Type B pancreatic cell (in vitro differentiated cells): ENCODE measurements at regions not wholly inside any gene's neighbourhood (a gene's known extent, or its start where the extent isn't known, plus 50 kb on each side); places are given as distances from the start of the nearest gene placed in this dataset.

Source experiments
- DNase-seq: peaks from one replicate; pipeline ENCODE4 v3.0.0; 2021; ENCODE audit warnings: mixed read lengths; ENCODE audit not compliant: unreplicated experiment; ENCODE audit errors: extremely low spot score
- H3K27ac Mint-ChIP-seq: 2 replicates; pipeline ENCODE4 v1.8.0; 2021; ENCODE audit warnings: mild to moderate bottlenecking, mixed read lengths
- H3K27me3 Mint-ChIP-seq: 2 replicates; pipeline ENCODE4 v1.8.0; 2021; ENCODE audit warnings: mixed read lengths
- H3K36me3 Mint-ChIP-seq: 2 replicates; pipeline ENCODE4 v1.8.0; 2021; ENCODE audit warnings: mixed read lengths
- H3K4me1 Mint-ChIP-seq: one replicate; pipeline ENCODE4 v1.8.0; 2021; ENCODE audit warnings: mixed read lengths; ENCODE audit not compliant: unreplicated experiment
- H3K4me3 Mint-ChIP-seq: 2 replicates; pipeline ENCODE4 v1.8.0; 2021; ENCODE audit warnings: mild to moderate bottlenecking, mixed read lengths
- H3K9me3 Mint-ChIP-seq: 2 replicates; pipeline ENCODE4 v1.8.0; 2021; ENCODE audit warnings: mixed read lengths
- TF ChIP-seq, protein P1 (sequence below): fragments of 200-600 bp; sonication (generic); conservative IDR thresholded peaks from 2 replicates; pipeline ENCODE4 v1.5.0; 2021; ENCODE audit warnings: antibody characterized with exemption, mild to moderate bottlenecking

- H3K27ac Mint-ChIP-seq = no peak overlapping the region
- TF ChIP-seq, protein P1, sequence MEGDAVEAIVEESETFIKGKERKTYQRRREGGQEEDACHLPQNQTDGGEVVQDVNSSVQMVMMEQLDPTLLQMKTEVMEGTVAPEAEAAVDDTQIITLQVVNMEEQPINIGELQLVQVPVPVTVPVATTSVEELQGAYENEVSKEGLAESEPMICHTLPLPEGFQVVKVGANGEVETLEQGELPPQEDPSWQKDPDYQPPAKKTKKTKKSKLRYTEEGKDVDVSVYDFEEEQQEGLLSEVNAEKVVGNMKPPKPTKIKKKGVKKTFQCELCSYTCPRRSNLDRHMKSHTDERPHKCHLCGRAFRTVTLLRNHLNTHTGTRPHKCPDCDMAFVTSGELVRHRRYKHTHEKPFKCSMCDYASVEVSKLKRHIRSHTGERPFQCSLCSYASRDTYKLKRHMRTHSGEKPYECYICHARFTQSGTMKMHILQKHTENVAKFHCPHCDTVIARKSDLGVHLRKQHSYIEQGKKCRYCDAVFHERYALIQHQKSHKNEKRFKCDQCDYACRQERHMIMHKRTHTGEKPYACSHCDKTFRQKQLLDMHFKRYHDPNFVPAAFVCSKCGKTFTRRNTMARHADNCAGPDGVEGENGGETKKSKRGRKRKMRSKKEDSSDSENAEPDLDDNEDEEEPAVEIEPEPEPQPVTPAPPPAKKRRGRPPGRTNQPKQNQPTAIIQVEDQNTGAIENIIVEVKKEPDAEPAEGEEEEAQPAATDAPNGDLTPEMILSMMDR = no peak
- no peaks in the 10 kb centered on the region for H3K9me3 Mint-ChIP-seq
- no peak for DNase-seq
- H3K4me1 Mint-ChIP-seq = peaks cover 8% of the 10 kb centered on the region
- peaks cover 6% of the 10 kb centered on the region for H3K27me3 Mint-ChIP-seq
- H3K36me3 Mint-ChIP-seq = no peaks in the 10 kb centered on the region
- H3K4me3 Mint-ChIP-seq = no peak overlapping the region
Measured at GRCh38 chr3:153320585-153321128, 158.6 kb downstream of the RAP2B start.

DNA sequence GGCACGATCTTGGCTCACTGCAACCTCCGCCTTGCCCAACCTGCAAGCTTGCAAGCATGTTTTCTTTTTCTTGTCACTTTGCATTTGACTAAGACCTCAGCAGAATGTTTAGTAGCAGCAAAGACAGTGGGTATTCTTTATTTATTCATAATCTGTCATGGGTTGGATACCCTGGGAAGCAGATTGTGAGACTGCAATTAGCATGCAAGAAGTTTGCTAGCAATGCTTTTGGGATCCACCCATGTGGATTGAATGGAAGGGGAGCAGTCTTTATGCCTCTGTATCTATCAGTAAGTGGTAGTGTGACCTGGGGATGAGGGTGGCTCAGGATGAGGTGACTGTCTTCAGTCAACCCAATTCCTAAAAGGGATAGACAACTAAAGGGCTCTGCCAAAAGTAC lies 166.7 kb downstream of the RAP2B start:
- Mint-ChIP-seq H3K4me1 (no peaks in the 10 kb centered on the region), H3K27me3 (peaks cover 3% of the 10 kb centered on the region), H3K36me3 (no peaks in the 10 kb centered on the region), H3K27ac (no peak overlapping the region), H3K4me3 (no peak overlapping the region), H3K9me3 (no peaks in the 10 kb centered on the region)
- no peak for DNase-seq
- TF ChIP-seq, protein P1 = no peak

DNA sequence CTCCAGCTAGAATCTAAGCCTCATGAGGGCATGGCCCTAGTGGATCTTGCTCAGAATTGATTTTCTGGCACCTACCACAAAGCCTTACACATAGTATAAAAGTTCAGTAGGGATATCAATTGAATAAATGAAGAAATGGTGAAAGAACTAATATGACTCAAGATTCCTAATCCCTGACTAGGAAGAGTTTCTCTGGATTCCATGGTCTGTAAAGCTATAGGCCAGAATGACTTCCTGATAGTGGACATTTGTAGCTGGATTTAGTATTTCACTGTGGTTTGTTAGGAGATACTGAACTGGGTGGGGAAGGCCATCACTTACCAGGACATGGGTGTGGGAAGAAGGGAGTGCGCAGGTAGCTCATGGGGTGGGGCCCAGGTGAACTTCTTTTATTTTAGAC lies 168.9 kb downstream of the RAP2B start:
- no peaks in the 10 kb centered on the region for H3K4me1 Mint-ChIP-seq
- H3K9me3 Mint-ChIP-seq = no peaks in the 10 kb centered on the region
- H3K27me3 Mint-ChIP-seq = no peaks in the 10 kb centered on the region
- H3K36me3 Mint-ChIP-seq = no peaks in the 10 kb centered on the region
- TF ChIP-seq, protein P1 = no peak
- no peak for DNase-seq
- H3K27ac Mint-ChIP-seq = no peak overlapping the region
- no peak overlapping the region for H3K4me3 Mint-ChIP-seq

- Mint-ChIP-seq H3K27ac (no peak overlapping the region), H3K36me3 (no peaks in the 10 kb centered on the region), H3K9me3 (no peaks in the 10 kb centered on the region), H3K4me3 (no peak overlapping the region), H3K27me3 (no peaks in the 10 kb centered on the region), H3K4me1 (no peaks in the 10 kb centered on the region)
- TF ChIP-seq, protein P1 = no peak
- DNase-seq = no peak
Measured at GRCh38 chr3:153331676-153332075, 169.7 kb downstream of the RAP2B start.

DNA sequence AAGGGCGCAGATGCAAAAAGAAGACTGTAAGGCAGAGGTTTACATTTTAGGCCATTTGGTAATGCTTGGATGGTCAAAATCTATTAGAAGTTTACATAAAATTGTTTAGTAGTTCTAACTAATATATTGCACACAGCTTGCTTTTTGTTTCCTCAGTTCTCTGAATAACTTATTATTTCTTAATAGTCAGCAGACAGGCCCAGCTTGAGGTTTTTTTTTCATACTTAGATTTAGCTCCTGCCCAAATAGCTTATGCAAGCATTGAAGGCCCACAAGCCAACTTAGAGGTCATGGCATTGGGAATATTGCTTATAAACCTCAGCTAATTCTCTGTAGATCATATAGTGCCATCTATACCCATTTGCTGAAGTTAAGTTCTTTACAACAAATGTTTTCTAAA lies 172.5 kb downstream of the RAP2B start:
- DNase-seq = no peak
- TF ChIP-seq, protein P1 = no peak
- Mint-ChIP-seq H3K27me3 (no peaks in the 10 kb centered on the region), H3K9me3 (no peaks in the 10 kb centered on the region), H3K36me3 (no peaks in the 10 kb centered on the region), H3K27ac (no peak overlapping the region), H3K4me1 (peaks cover 6% of the 10 kb centered on the region), H3K4me3 (no peak overlapping the region)

DNA sequence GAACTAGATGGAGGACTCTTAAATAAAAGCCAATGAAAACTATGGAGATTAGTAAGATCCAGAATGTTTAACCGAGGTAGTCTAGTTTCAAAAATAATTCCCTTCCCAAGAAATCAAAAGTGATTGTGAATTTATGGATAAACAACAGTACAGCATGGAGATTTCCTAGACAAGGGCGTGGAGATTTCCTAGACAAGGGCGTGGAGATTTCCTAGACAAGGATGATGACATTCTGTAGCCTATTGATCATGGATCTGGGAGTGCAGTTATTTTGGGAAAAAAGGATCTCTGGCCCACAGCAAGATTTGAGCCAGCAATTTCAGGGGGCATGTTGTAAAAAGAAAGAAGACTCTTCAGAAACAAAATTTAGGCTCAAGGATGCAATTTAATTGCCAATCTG lies 175.3 kb downstream of the RAP2B start:
- Mint-ChIP-seq H3K27me3 (no peaks in the 10 kb centered on the region), H3K27ac (no peak overlapping the region), H3K9me3 (peaks cover 6% of the 10 kb centered on the region), H3K36me3 (no peaks in the 10 kb centered on the region), H3K4me1 (peaks cover 6% of the 10 kb centered on the region), H3K4me3 (no peak overlapping the region)
- DNase-seq = no peak
- TF ChIP-seq, protein P1 = no peak
